HG03460 (cell line): ENCODE measurements at regions not wholly inside any gene's neighbourhood (a gene's known extent, or its start where the extent isn't known, plus 50 kb on each side); places are given as distances from the start of the nearest gene placed in this dataset.

Experiments used
- ATAC-seq: cut with Tn5 transposase; IDR thresholded peaks from one replicate; pipeline ENCODE4 v1.9.1; 2021; ENCODE audit not compliant: unreplicated experiment

- no peak for ATAC-seq
Measured at GRCh38 chr1:234690872-234691271, 80.9 kb upstream of the IRF2BP2 start.

GRCh38 chr1:234689236-234689635 is 79.3 kb upstream of the IRF2BP2 start:
- ATAC-seq = no peak

GRCh38 chr1:234687011-234687410 is 77.0 kb upstream of the IRF2BP2 start:
- ATAC-seq = no peak

- ATAC-seq = no peak
Measured at GRCh38 chr1:234686035-234686434, 76.1 kb upstream of the IRF2BP2 start.

- no peak for ATAC-seq
Measured at GRCh38 chr1:234684856-234685255, 74.9 kb upstream of the IRF2BP2 start.

GRCh38 chr1:234683861-234684632 is 74.1 kb upstream of the IRF2BP2 start:
- no peak for ATAC-seq

GRCh38 chr1:234683127-234683860 is 73.3 kb upstream of the IRF2BP2 start:
- no peak for ATAC-seq

- no peak for ATAC-seq
Measured at GRCh38 chr1:234681990-234682389, 72.0 kb upstream of the IRF2BP2 start.

- no peak for ATAC-seq
Measured at GRCh38 chr1:234681065-234681464, 71.1 kb upstream of the IRF2BP2 start.

GRCh38 chr1:234680331-234680904 is 70.4 kb upstream of the IRF2BP2 start:
- no peak for ATAC-seq

- peak; percentile 91 for ATAC-seq
Measured at GRCh38 chr1:234676103-234676594, 66.2 kb upstream of the IRF2BP2 start.

GRCh38 chr1:234675572-234675971 is 65.6 kb upstream of the IRF2BP2 start:
- no peak for ATAC-seq

- ATAC-seq = no peak
Measured at GRCh38 chr1:234675006-234675405, 65.0 kb upstream of the IRF2BP2 start.

GRCh38 chr1:234674218-234674815 is 64.3 kb upstream of the IRF2BP2 start:
- ATAC-seq = no peak

GRCh38 chr1:234672349-234673135 is 62.6 kb upstream of the IRF2BP2 start:
- no peak for ATAC-seq

GRCh38 chr1:234670967-234671626 is 61.1 kb upstream of the IRF2BP2 start:
- no peak for ATAC-seq

- no peak for ATAC-seq
Measured at GRCh38 chr1:234669499-234669898, 59.5 kb upstream of the IRF2BP2 start.

- no peak for ATAC-seq
Measured at GRCh38 chr1:234668577-234668955, 58.6 kb upstream of the IRF2BP2 start.

GRCh38 chr1:234667600-234668576 is 57.9 kb upstream of the IRF2BP2 start:
- no peak for ATAC-seq
